Hematopoietic multipotent progenitor cell (in vitro differentiated cells): ENCODE measurements at regions not wholly inside any gene's neighbourhood (a gene's known extent, or its start where the extent isn't known, plus 50 kb on each side); places are given as distances from the start of the nearest gene placed in this dataset.

Experiments
- DNase-seq, 3 donors: peaks; one replicate each; pipeline ENCODE4 v3.0.0-alpha.2; 2011 to 2015; ENCODE audit warnings: low read depth in 2 of 3, low spot score in 2 of 3

GRCh38 chr20:60540591-60540990 lies 582.4 kb downstream of the CDH26 start:
- no peak for DNase-seq

DNA sequence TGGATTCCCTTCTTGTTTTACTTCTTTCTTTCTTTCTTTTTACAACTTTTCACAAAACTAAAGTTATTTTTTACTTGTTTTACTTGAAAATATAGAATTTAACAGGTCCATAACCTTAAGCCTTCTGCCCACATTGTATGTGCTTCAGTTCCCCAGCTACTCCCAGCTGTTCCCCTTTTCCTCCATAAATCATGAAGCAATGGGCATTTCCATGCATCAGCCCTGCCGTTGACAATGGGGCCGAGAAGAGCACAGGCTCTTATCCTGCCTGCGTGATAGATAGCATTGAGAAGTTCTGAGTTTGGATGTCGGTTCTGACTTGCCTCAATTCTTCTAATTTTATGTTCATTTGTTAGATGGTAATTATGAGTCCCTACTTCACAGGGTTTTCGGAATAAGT lies 583.8 kb downstream of the CDH26 start:
- DNase-seq = no peak

- no peak for DNase-seq
Measured at GRCh38 chr20:60543598-60543997, 585.4 kb downstream of the CDH26 start.

DNA sequence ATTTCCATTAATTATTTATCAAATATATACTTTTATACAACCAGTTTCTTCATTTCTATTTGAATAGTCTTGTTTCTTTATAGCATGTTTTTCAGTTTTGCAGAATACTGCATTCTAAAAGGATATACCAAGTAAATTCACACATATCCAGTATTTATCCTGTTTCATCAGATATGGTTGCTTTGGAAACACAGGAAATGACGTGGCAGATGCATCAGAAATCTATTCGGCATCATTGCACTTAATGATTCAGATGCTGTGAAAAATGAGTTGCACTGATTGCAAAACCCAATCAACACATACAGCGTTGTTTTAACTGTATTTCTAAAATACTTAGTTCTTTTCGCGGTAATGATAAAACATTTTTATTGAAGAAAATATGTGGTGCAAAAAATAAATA lies 594.9 kb downstream of the CDH26 start:
- DNase-seq = no peak

DNA sequence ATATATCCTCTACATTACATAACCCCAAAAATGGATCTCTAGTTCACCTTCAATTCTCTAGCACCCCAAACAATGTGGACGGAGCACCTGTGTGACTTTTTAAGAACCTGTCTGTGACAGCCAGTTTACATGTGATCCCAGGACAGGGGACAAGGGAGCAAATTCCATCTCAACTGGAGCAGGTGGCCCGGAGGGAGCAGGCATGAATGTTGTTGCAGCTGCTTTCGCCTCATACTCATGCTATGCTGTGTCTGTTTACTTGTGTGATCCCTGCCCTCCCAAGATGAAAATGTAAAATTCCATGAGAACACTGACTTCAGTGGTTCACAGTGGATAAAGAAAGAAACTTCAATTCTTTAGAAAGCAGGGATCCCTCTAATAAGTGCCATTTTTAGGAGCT lies 600.3 kb downstream of the CDH26 start:
- DNase-seq = no peak

GRCh38 chr20:60559462-60559861 lies 601.2 kb downstream of the CDH26 start:
- no peak for DNase-seq

DNA sequence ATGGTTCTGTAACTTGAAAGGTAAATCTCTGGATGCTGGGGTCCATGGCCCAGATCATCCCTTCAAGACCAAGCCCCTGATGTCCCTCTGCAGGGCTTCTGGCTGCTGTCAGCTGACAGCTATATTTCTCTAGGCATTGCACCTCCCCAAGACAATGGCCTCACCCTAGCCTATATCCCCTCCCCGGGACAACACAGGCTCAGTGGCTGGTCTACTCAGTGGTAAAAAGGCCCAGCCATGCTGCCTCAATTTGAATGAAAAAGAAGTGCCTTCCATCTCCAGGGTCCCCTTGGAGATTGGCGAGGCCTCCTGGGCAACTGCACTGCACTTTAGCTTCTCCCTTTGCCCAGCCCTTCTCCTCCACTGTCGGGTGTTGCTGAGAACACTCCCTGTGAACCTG lies 602.8 kb downstream of the CDH26 start:
- DNase-seq = no peak

- no peak for DNase-seq
Measured at GRCh38 chr20:60565083-60565482, 606.9 kb downstream of the CDH26 start.

DNA sequence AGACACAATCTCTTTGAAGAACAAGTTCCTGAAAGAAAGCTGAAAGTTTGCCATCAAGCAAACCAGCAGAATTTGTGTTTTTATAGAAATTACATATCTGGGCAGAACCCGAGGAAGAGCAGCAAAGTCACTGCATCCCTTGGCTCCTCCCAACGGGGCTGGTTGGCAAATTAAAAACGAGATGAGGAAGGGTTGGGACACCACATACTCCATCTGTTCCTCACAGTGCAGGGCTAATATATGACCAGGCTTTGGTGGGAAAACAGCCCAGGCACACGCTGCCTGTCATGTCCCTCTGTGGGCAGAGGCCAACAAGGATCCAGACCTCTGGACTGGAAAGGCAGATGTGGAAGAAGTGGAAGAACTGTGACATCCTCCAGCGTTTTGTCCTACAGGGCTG lies 607.3 kb downstream of the CDH26 start:
- DNase-seq = no peak

- DNase-seq = no peak
Measured at GRCh38 chr20:60569116-60569515, 610.9 kb downstream of the CDH26 start.

- DNase-seq = no peak
Measured at GRCh38 chr20:60570481-60571277, 612.5 kb downstream of the CDH26 start.

GRCh38 chr20:60573003-60573680 lies 614.9 kb downstream of the CDH26 start:
- DNase-seq = no peak

DNA sequence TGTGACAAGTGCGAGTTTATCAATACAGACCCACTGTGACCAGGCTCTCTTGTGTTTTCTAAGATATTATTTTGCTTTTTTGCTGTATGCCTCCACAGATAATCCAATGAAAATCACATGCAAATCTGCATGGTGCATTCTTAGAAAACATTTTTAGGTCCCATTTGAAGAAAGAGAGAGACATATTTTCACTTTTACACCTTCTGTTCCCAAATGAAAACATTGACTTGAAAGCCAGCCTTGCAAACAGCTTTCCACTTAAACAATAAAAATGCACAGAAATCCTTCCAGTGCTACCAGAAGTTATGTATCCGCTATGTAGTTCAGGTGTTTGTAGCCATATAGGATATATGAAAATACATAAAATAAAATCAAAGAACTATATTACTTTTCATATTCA lies 618.0 kb downstream of the CDH26 start:
- no peak for DNase-seq

GRCh38 chr20:60579941-60580515 lies 621.8 kb downstream of the CDH26 start:
- no peak for DNase-seq

- DNase-seq = no peak
Measured at GRCh38 chr20:60581606-60582115, 623.4 kb downstream of the CDH26 start.

DNA sequence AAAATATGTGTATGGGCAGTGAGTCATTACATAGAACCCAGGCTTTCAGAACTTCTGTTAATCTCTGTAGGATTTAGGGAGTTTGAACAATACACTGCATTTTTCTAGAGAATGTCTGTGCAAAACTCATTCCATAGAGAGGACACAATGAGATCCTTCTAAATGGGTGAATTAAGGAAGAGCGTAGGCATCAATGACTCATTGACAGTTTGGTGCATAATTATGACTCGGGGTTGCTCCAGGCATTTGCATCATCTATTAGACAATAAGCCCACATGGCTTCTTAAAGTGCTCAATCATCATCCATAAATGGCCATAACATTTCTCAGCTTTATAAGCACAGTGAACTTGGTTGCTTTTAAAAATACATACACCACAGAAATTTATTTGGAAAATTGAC lies 625.5 kb downstream of the CDH26 start:
- DNase-seq = no peak

DNA sequence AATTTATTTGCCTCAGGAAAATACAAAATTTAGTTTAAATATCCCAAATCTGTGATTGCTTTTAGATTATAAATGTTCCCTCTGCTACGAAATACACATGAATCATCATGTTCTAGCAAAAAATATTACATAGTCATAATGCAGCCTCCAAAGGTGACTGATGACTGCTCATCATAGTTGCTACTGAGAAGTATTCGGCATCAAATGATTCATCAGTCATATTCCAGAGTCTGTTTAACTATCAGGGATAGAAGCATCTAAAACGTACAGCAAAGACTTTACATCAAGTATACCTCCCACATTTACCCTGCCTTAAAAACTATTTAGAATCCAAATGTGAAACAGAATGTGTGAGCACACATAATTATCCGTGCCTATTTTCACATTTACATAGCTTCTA lies 626.0 kb downstream of the CDH26 start:
- DNase-seq = no peak

- DNase-seq = no peak
Measured at GRCh38 chr20:60585651-60586050, 627.4 kb downstream of the CDH26 start.

GRCh38 chr20:60586269-60587050 lies 628.2 kb downstream of the CDH26 start:
- DNase-seq = no peak

GRCh38 chr20:60587986-60588385 lies 629.8 kb downstream of the CDH26 start:
- no peak for DNase-seq

- peak in 2 of 3 donors; percentile 13 to 48 for DNase-seq
Measured at GRCh38 chr20:60589623-60590022, 631.4 kb downstream of the CDH26 start.
